HepG2 (cell line): ENCODE measurements at regions not wholly inside any gene's neighbourhood (a gene's known extent, or its start where the extent isn't known, plus 50 kb on each side); places are given as distances from the start of the nearest gene placed in this dataset.

Source experiments
- EEA1 ChIP-seq: sonication (generic); formaldehyde crosslinking; IDR thresholded peaks from 2 replicates; pipeline ENCODE4 v1.5.1; 2020; ENCODE audit warnings: mild to moderate bottlenecking, missing genetic modification reagents, borderline replicate concordance
- ETS1 ChIP-seq: sonication (generic); formaldehyde crosslinking; IDR thresholded peaks from 2 replicates; pipeline ENCODE4 v1.4.0; 2020; ENCODE audit warnings: missing genetic modification reagents
- EZH2 ChIP-seq: conservative IDR thresholded peaks from 2 replicates; pipeline ENCODE4 v1.6.1; 2012; ENCODE audit warnings: mild to moderate bottlenecking, low read depth, low read length, moderate library complexity
- KMT2A ChIP-seq: sonication (generic); formaldehyde crosslinking; IDR thresholded peaks from 2 replicates; pipeline ENCODE4 v1.4.0; 2020; ENCODE audit warnings: missing genetic modification reagents
- MED8 ChIP-seq: sonication (generic); formaldehyde crosslinking; IDR thresholded peaks from 2 replicates; pipeline ENCODE4 v1.8.1; 2023; ENCODE audit warnings: mild to moderate bottlenecking, missing genetic modification reagents; ENCODE audit not compliant: insufficient replicate concordance
- NFRKB ChIP-seq: fragments of 450-650 bp; IDR thresholded peaks from 2 replicates; pipeline ENCODE4 v1.6.1; 2017
- SIN3A ChIP-seq: IDR thresholded peaks from 2 replicates; pipeline ENCODE4 v1.6.1; 2011; ENCODE audit warnings: low read depth, mild to moderate bottlenecking, control low read depth, low read length, borderline replicate concordance
- ZBTB40 ChIP-seq, 2 experiments: fragments of 450-650 bp in 1 of 2; sonication (generic) in 1 of 2; formaldehyde crosslinking in 1 of 2; IDR thresholded peaks; 2 replicates each; pipeline versions ENCODE4 v1.6.1 to v1.8.0; 2016 to 2022; ENCODE audit warnings: antibody characterized with exemption in 1 of 2, mild to moderate bottlenecking in 1 of 2, missing genetic modification reagents in 1 of 2
- ZFAT ChIP-seq: sonication (generic); formaldehyde crosslinking; conservative IDR thresholded peaks from 2 replicates; pipeline ENCODE4 v1.8.1; 2023; ENCODE audit warnings: missing genetic modification reagents, inconsistent platforms
- ZNF101 ChIP-seq: sonication (generic); formaldehyde crosslinking; IDR thresholded peaks from 2 replicates; pipeline ENCODE4 v1.4.0; 2020; ENCODE audit warnings: mild to moderate bottlenecking, low read depth, missing genetic modification reagents, borderline replicate concordance
- ZNF143 ChIP-seq: sonication (generic); formaldehyde crosslinking; IDR thresholded peaks from 2 replicates; pipeline ENCODE4 v1.4.0; 2020; ENCODE audit warnings: missing genetic modification reagents
- ZNF616 ChIP-seq: sonication (generic); formaldehyde crosslinking; IDR thresholded peaks from 2 replicates; pipeline ENCODE4 v1.5.0; 2020; ENCODE audit warnings: low read depth, mild to moderate bottlenecking, missing genetic modification reagents
- TF ChIP-seq, protein P1 (sequence below): sonication (generic); formaldehyde crosslinking; IDR thresholded peaks from 2 replicates; pipeline ENCODE4 v1.5.0; 2020; ENCODE audit warnings: mild to moderate bottlenecking, missing genetic modification reagents
- TF ChIP-seq, protein P2 (sequence below): sonication (generic); formaldehyde crosslinking; IDR thresholded peaks from 2 replicates; pipeline ENCODE4 v1.4.0; 2020; ENCODE audit warnings: mild to moderate bottlenecking, low read depth, missing genetic modification reagents

DNA sequence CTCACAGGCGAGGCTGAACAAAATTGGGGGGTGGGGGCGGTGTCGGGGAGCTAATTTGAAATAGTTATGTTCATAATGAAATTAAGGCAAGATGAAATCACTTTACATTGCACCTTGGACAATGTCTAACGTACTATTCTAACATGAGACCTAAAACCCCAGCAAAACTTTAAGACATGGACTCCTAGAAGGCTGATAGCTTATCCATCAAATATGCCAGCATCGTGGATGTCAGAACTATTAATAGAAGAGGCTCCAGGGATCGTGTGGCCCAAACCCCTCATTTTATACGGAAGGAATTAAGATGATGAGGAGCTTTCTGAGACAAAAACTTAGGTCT lies 279.6 kb downstream of the SOX9 start (continued):
- TF ChIP-seq ZBTB40 (IDR thresholded peaks at IDR 0.05) (no peak), ZBTB40 (CRISPR knock-in tag; IDR thresholded peaks at IDR 0.05) (no peak), ZNF143 (no peak), EEA1 (CRISPR knock-in tag) (no peak), ETS1 (CRISPR knock-in tag) (no peak), ZNF101 (CRISPR knock-in tag) (no peak), MED8 (CRISPR knock-in tag) (no peak), SIN3A (no peak), EZH2 (no peak), ZFAT (CRISPR knock-in tag) (no peak), ZNF616 (CRISPR knock-in tag) (no peak), KMT2A (CRISPR knock-in tag) (no peak), NFRKB (no peak)
- TF ChIP-seq, protein P1, sequence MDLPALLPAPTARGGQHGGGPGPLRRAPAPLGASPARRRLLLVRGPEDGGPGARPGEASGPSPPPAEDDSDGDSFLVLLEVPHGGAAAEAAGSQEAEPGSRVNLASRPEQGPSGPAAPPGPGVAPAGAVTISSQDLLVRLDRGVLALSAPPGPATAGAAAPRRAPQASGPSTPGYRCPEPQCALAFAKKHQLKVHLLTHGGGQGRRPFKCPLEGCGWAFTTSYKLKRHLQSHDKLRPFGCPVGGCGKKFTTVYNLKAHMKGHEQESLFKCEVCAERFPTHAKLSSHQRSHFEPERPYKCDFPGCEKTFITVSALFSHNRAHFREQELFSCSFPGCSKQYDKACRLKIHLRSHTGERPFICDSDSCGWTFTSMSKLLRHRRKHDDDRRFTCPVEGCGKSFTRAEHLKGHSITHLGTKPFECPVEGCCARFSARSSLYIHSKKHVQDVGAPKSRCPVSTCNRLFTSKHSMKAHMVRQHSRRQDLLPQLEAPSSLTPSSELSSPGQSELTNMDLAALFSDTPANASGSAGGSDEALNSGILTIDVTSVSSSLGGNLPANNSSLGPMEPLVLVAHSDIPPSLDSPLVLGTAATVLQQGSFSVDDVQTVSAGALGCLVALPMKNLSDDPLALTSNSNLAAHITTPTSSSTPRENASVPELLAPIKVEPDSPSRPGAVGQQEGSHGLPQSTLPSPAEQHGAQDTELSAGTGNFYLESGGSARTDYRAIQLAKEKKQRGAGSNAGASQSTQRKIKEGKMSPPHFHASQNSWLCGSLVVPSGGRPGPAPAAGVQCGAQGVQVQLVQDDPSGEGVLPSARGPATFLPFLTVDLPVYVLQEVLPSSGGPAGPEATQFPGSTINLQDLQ: no peak
- TF ChIP-seq, protein P2, sequence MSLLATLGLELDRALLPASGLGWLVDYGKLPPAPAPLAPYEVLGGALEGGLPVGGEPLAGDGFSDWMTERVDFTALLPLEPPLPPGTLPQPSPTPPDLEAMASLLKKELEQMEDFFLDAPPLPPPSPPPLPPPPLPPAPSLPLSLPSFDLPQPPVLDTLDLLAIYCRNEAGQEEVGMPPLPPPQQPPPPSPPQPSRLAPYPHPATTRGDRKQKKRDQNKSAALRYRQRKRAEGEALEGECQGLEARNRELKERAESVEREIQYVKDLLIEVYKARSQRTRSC (CRISPR knock-in tag): no peak
